WI38 (cell line): ENCODE measurements at regions not wholly inside any gene's neighbourhood (a gene's known extent, or its start where the extent isn't known, plus 50 kb on each side); places are given as distances from the start of the nearest gene placed in this dataset.

Experiments used
- H3K4me3 ChIP-seq: 2 replicates; pipeline ENCODE4 v1.5.1; 2011; ENCODE audit warnings: low read depth, mild to moderate bottlenecking, control low read depth, low read length
- CTCF ChIP-seq: IDR thresholded peaks from 2 replicates; pipeline ENCODE4 v1.5.1; 2012; ENCODE audit warnings: low read depth, mild to moderate bottlenecking, control low read depth, low read length

- no peak for TF ChIP-seq CTCF
- no peak overlapping the region for H3K4me3 ChIP-seq
These were observed 1666.7 kb downstream of the EFNB2 start for GRCh38 chr13:104868806-104869205.

GRCh38 chr13:104855581-104855980, 1679.9 kb downstream of the EFNB2 start:
- no peak for TF ChIP-seq CTCF
- H3K4me3 ChIP-seq = no peak overlapping the region

GRCh38 chr13:104854698-104855097, 1680.8 kb downstream of the EFNB2 start:
- H3K4me3 ChIP-seq = no peak overlapping the region
- no peak for TF ChIP-seq CTCF

- no peak for TF ChIP-seq CTCF
- H3K4me3 ChIP-seq = no peak overlapping the region
These were observed 1681.5 kb downstream of the EFNB2 start for GRCh38 chr13:104854007-104854406.

GRCh38 chr13:104847922-104848321, 1687.5 kb downstream of the EFNB2 start:
- no peak overlapping the region for H3K4me3 ChIP-seq
- no peak for TF ChIP-seq CTCF

- TF ChIP-seq CTCF = no peak
- H3K4me3 ChIP-seq = no peak overlapping the region
These were observed 1692.1 kb downstream of the EFNB2 start for GRCh38 chr13:104843401-104843800.

GRCh38 chr13:104841110-104841509, 1694.4 kb downstream of the EFNB2 start:
- no peak for TF ChIP-seq CTCF
- no peak overlapping the region for H3K4me3 ChIP-seq
